ENCODE measurements at regions not wholly inside any gene's neighbourhood (a gene's known extent, or its start where the extent isn't known, plus 50 kb on each side); places are given as distances from the start of the nearest gene placed in this dataset.
"Not testable (repeated sequence)": the region's sequence is repeated elsewhere in the genome, so short reads cannot be mapped to it uniquely, and the experiment has no call there.

GRCh38 chr18:73381016-73381698 is 513.4 kb upstream of the NETO1 start:
- no peak for DNase-seq (ENCODE audit: low read depth in 4 of 4, low spot score in 3 of 4)

GRCh38 chr18:73366713-73367112 is 498.9 kb upstream of the NETO1 start:
- DNase-seq (ENCODE audit: low read depth in 4 of 4, low spot score in 3 of 4) = no peak

DNA sequence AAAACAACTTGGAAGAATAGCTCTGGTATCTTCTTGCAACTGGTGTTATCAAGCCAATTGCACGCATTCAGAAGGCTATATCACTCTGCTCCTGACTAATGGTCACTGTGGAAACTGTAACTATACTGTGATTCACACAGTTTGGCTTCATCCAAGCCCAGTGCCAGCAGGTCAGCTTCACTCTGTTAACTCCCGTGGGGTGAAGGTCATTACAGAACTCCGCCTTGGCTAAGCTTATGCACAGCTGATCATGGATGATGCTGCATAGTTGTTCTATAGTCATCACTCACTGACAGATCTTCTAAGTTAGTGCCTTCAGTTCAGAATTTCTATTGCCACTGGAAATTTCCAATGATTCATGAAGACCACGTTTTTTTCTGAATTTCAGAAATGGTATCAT is 497.2 kb upstream of the NETO1 start:
- no peak for DNase-seq (ENCODE audit: low read depth in 4 of 4, low spot score in 3 of 4)

DNA sequence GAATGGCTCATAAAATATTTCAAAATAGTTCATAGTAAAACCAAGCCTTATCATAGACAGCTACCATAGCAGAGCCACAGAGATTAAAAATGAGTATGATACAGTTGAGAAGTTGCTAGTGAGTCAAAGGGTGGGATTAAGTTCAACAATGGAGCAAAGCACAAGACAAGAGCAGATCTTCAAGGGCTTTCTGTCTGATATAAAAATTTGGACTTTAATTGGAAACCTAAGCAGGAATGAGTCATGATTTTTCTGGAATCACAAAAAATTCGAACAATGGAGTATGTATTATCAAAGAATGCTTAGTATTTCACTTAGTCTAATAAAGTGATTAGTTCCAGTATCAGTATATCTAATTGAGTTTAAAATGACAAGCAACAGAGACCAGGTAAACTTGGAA is 487.3 kb upstream of the NETO1 start:
- DNase-seq (ENCODE audit: low read depth in 4 of 4, low spot score in 3 of 4) = no peak

DNA sequence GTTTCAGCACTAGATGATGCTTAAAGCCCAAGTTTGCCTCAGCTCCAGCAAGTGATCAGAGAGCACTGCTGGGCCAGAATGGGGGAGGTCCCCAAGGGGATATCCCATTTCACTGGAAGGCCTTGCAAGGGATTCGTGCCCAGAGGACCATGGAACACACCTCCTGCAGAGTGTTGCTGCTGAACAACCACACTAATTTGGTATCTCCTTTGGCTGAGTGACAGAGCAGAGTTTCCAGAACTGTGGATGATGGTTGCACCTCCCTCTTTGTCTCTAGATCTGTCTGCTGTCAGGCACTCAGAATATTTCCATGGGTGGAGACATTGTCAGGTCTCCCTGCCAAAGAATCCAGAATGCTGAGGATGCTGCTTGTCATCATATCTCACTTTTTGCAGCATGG is 484.8 kb upstream of the NETO1 start:
- peak in 1 of 4 donors; percentile 4 for DNase-seq (ENCODE audit: low read depth in 4 of 4, low spot score in 3 of 4)

DNA sequence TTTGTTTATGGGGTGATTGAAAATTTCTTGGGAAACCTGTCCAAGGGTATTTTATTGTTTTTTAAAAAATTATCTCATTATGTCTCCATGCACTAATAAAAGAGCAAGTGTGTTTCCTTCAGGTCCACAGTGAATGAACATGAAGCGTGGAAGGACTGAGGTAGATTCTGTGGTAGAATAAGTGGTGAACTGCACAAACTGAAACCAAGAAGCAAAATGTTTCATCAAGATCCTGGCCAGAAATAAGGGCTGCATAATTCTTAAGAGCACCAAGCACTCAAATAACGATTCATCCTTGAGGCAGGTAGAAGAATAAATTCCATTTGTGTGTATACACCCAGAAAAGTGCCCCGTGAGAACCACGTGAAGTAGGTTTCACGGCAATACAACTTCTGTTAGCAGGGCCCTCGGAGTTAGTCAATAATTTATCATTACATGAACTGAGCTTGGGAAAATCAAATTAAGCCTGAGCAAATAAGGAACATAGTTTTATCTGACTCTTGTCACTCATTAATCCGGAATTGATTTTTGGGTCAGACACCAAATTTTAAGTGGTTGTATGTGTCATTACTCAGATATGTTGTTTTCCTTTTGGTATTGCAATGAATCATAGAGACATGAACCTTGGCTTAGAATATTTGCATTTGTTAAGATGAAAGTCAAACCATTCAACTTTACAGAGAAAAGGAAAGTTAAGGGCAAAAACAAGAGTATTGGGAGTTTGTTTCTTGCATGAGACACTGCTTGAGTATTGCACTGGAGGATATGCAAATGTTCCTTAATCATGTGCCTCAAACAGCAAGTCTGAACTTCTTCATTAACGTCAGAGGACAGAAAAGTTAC is 472.6 kb upstream of the NETO1 start:
- DNase-seq (ENCODE audit: low read depth in 4 of 4, low spot score in 3 of 4) = no peak

- DNase-seq (ENCODE audit: low read depth in 4 of 4, low spot score in 3 of 4) = no peak
Observed at GRCh38 chr18:73331212-73331772, 463.5 kb upstream of the NETO1 start.

GRCh38 chr18:73330106-73330505 is 462.3 kb upstream of the NETO1 start:
- DNase-seq (ENCODE audit: low read depth in 4 of 4, low spot score in 3 of 4) = not testable (repeated sequence)

DNA sequence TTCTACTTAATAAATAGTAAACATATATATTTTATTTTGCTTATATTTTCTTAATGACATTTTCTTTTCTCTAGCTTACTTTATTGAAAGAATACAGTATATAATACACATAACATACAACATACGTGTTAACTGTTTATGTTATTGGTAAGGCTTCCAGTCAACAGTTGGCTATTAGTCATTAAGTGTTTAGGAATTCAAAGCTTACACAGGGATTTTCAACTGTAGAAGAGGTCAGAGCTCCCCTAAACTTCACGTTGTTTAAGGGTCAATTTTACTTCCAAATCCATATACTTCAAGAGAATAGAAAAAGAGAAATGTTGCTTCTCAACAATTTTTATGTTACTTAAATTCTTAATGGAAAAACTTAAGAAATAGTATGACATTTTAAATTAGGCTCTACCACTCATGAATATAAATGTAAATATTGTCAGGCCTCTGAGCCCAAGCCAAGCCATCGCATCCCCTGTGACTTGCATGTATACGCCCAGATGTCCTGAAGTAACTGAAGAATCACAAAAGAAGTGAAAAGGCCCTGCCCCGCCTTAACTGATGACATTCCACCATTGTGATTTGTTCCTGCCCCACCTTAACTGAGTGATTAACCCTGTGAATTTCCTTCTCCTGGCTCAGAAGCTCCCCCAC is 456.5 kb upstream of the NETO1 start:
- not testable (repeated sequence) for DNase-seq (ENCODE audit: low read depth in 4 of 4, low spot score in 3 of 4)

DNA sequence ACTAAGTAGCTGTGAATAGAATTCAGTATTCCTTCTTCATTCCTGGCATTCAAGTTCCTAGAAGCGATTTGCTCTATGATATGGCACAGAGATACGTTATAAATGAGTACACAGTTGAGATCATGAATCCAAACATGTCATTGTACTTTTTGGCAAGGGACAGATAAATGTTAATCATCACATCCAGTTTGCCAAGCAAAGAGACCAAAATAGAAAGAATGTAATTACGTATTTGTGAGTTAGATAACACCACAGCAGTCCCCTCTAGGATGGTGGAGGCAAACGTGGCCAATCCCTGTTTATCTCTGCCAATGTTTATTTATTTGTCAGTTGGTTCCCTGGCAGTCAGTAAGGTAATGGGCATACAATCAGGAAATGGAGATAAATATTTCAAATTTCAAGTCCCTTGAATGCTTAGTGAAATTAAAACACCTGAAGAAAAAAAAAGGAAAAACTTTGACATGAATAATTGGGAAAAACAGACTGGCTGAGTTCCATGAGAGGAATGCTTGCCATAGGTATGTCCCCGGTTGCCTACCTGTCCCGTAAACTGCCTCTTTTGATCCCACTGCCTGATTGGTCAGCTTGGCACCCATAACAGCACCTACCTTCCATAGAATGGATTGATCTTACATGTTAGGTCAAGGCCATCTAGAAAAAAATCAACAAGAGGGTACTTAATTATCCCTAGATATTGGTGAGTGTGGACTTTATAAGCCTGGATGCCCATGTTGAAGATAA is 451.1 kb upstream of the NETO1 start:
- no peak for DNase-seq (ENCODE audit: low read depth in 4 of 4, low spot score in 3 of 4)

DNA sequence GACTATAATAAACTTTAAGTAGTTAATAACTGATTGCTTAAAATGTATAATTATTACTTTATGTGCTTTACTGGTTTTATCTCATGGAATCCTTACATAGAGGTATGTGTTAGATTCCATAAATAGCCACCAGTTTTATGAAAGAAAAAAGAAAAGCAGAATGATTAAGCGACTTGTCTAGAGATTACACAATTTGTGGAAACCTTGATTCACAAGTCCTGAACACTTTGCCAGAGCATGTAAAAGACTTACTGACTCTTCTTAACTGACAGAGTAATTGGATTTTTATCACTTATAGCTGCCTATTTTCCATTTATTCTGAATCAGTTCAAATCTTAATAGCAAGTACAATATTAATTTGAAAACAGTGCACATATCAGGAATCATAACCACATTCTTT is 448.7 kb upstream of the NETO1 start:
- no peak for DNase-seq (ENCODE audit: low read depth in 4 of 4, low spot score in 3 of 4)

DNA sequence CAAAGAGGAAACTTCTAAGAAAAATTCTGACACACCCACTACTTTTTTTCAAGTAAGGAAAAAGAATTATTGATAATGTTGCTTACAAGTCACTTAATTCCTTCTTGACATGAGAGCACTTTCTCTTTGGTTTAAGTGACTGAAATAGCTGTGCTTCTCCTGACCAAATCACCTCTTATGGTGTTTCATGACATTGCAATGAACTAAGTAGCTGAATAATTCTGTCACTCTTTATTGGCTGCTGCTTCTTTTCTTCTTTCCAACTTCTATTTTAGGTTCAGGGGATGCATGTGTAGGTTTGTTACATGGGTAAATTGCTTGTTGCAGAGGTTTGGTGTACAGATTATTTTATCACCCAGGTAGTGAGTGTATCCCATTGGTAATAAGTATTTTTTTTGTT is 447.6 kb upstream of the NETO1 start:
- no peak for DNase-seq (ENCODE audit: low read depth in 4 of 4, low spot score in 3 of 4)

- DNase-seq (ENCODE audit: low read depth in 4 of 4, low spot score in 3 of 4) = no peak
Observed at GRCh38 chr18:73313476-73313875, 445.7 kb upstream of the NETO1 start.

- no peak for DNase-seq (ENCODE audit: low read depth in 4 of 4, low spot score in 3 of 4)
Observed at GRCh38 chr18:73296686-73297085, 428.9 kb upstream of the NETO1 start.

DNA sequence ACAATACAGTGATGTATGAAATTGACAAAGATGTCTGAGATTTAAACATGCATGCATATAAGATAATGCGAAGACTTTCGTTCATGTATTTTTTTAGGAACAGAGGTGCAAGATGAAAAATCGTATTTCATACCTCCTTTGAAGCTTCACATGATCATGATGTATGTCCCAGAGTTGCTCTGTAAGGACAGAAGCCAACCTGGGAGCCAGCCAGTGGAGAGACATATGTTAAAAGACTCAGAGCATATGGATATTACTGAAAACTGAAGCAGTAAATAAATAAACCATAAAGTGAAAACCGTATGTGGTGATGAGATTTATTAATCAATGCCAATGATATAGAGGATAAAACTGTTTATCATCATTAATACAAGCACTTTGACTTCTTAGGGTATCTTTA is 424.4 kb upstream of the NETO1 start:
- no peak for DNase-seq (ENCODE audit: low read depth in 4 of 4, low spot score in 3 of 4)

GRCh38 chr18:73288813-73289212 is 421.0 kb upstream of the NETO1 start:
- DNase-seq (ENCODE audit: low read depth in 4 of 4, low spot score in 3 of 4) = no peak

DNA sequence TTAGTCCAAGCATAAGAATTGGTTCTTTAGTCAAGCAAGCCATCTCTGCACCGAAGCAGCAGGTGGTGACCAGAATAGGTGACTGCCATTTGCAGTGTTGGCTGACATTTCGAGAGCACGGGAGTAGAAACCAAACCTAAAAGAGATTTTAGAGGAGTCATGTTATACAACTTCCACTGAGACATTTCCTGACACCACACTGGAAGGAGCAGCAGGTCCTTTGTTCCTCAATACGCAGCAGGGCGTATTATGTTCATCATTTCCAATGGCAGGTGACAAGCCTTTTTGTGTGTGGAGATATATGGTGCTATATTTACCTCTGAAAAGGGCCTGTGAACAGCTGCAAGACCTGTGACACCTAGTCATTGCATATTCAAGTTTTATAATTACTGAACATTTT is 418.8 kb upstream of the NETO1 start:
- no peak for DNase-seq (ENCODE audit: low read depth in 4 of 4, low spot score in 3 of 4)

GRCh38 chr18:73283788-73284187 is 416.0 kb upstream of the NETO1 start:
- peak in 2 of 4 donors; percentile 6 to 10 for DNase-seq (ENCODE audit: low read depth in 4 of 4, low spot score in 3 of 4)

GRCh38 chr18:73283032-73283431 is 415.2 kb upstream of the NETO1 start:
- DNase-seq (ENCODE audit: low read depth in 4 of 4, low spot score in 3 of 4) = no peak

- no peak for DNase-seq (ENCODE audit: low read depth in 4 of 4, low spot score in 3 of 4)
Observed at GRCh38 chr18:73279498-73279897, 411.7 kb upstream of the NETO1 start.
